ENCODE measurements at regions not wholly inside any gene's neighbourhood (a gene's known extent, or its start where the extent isn't known, plus 50 kb on each side); places are given as distances from the start of the nearest gene placed in this dataset.

DNA sequence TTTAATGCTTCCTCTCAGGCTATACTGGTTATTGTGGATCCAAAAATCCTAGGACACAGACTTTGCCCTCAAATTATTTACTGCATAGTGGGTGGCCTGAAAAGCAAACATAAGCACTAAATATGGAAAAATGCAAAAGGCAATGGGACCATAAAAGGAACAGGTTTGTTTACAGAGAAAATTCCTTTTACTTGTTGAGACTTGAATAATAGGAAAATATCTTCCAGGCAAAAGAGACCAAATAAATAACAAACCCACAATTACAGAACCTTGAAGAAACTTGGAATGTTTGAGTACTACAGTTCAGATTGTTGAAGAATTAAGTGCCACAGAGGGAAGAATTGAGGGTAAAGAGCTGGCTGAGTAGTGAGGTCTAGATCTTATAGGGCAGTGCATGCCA lies 711.0 kb downstream of the C4orf33 start:
- Histone ChIP-seq H3K14ac (replicated peaks; ENCODE audit: low read depth, low read length) (no peak overlapping the region), H3K9me3 (ENCODE audit: control insufficient read depth, insufficient read depth, low read length) (no peaks in the 10 kb centered on the region; the same call in 1 of the 2 replicates), H2BK120ac (ENCODE audit: low read depth, low read length) (no peak overlapping the region), H3K27me3 (ENCODE audit: control insufficient read depth, insufficient read depth, low read length) (no peaks in the 10 kb centered on the region), H3K18ac (ENCODE audit: low read depth, low read length) (no peak overlapping the region), H3K56ac (ENCODE audit: extremely low read depth, insufficient read depth, low read length) (no peak overlapping the region), H3K9ac (ENCODE audit: low read depth, low read length) (no peak overlapping the region), H2AK9ac (replicated peaks; ENCODE audit: low read depth, low read length, poor library complexity) (no peak overlapping the region), H2BK5ac (ENCODE audit: low read depth, low read length, poor library complexity, severe bottlenecking) (no peak overlapping the region), H3K79me1 (ENCODE audit: low read depth in 1 of 2, low read length in 2 of 2) (no peaks in the 10 kb centered on the region), H3K27ac (ENCODE audit: insufficient read depth, low read length) (no peak overlapping the region), H3K23ac (ENCODE audit: low read depth, low read length) (no peak overlapping the region), H2BK15ac (ENCODE audit: low read depth, low read length) (no peak overlapping the region), H2AK5ac (ENCODE audit: low read depth, low read length) (no peak overlapping the region), H4K5ac (ENCODE audit: low read depth, low read length) (no peak overlapping the region), H4K8ac (ENCODE audit: low read depth in 2 of 2, low read length in 2 of 2) (no peak overlapping the region), H3K4me3 (ENCODE audit: insufficient read depth, low read depth, low read length) (no peak overlapping the region), H3K4me2 (ENCODE audit: low read depth, low read length) (no peak overlapping the region), H3K36me3 (ENCODE audit: control insufficient read depth, insufficient read depth, low read length) (no peaks in the 10 kb centered on the region), H4K20me1 (ENCODE audit: insufficient read depth, low read length) (no peaks in the 10 kb centered on the region), H3K4me1 (ENCODE audit: control insufficient read depth, insufficient read depth, low read length) (no peaks in the 10 kb centered on the region), H3K9me1 (ENCODE audit: insufficient read depth, low read length) (no peaks in the 10 kb centered on the region), H4K91ac (ENCODE audit: insufficient read depth, low read depth, low read length) (no peak overlapping the region), H2BK20ac (ENCODE audit: low read depth, low read length) (no peak overlapping the region), H3K4ac (ENCODE audit: low read depth, low read length) (no peak overlapping the region), H2AFZ (replicated peaks; ENCODE audit: low read length, poor library complexity) (no peak overlapping the region)
- intact Hi-C loops (cut with micrococcal nuclease) = no loop called here
- ChIA-PET CTCF (no interaction called here), POLR2A (ENCODE audit: unreplicated experiment) (no interaction called here)
- TF ChIP-seq CTCF (conservative IDR thresholded peaks at IDR 0.05; ENCODE audit: low read depth, low read length) = no peak
- ATAC-seq (ENCODE audit: low read depth) = no peak
- BruUV-seq (replicated peaks) = no TSS peak
- no peak for DNase-seq
- dilution Hi-C loops (cut with HindIII; ENCODE audit: low sequenced_read_pairs, unreplicated experiment) = no loop called here
- in situ Hi-C loops (cut with MboI; ENCODE audit: low sequenced_read_pairs) = no loop called here

All from IMR-90 (cell line).